ENCODE measurements at regions not wholly inside any gene's neighbourhood (a gene's known extent, or its start where the extent isn't known, plus 50 kb on each side); places are given as distances from the start of the nearest gene placed in this dataset.
"Not testable (repeated sequence)": the region's sequence is repeated elsewhere in the genome, so short reads cannot be mapped to it uniquely, and the experiment has no call there.

DNA sequence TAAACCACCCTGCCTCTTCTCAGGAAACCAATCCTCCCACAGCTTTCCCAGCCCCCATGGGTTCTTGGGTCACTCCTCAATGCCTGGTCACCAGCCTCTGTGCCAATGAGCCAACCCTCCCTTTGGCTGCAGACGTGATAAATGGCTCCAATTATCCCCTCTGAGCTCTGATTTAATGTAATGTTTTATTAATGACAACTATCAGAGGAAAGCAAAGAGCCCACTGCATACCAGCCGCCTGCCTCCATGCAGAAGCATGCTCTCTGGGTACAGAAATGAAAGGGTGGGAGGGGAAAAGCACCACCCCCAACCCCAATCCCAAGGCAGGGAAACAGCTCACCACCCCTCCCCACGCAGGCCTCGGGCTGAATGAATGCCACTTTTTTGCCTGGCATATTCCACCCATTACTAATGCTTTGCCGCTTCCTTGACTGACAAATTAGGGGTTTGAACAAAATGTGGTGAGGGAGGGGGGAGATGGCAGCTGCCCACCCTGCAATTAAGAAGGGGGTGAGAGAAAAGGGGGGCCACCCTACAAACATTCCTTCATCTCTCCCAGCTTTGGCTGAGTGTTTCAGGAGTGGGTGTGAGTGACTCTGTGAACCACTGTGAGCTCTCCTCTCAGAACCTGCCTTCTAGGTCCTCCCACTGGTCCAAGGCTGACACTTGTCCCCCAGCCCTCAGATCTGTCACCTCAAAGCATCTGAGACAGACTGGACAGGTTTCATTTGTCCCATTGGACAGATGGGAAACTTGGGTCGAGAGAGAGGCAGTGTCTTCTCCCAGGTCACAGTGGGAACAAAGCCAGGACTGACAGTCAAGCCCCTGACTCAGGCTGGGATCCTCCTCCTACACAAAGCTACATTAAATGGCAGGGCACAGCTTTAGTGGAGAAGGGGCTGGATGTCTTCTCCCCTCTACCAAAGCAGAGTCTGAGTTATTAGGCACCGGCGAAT lies 161.5 kb downstream of the TMEM132E start:
- DNase-seq (ENCODE audit: low read depth) = no peak

DNA sequence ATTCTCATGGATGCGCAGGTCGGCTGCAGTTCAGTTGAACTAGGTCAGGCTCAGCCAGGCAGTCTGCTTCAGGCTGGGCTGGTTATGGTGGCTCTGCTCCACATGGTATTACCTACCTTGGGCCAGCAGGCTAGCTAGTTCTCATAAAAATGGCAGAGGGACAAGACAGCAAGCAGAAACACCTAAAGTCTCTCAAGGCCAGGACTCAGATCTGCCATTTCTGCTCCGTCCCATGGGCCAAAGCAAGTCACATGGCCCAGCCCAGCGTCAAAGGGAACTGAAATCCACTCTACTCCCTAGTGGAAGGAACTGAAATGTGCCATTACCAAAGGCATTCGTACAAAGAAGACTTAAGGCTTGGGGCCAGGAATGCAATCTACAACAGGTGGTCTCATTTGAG lies 160.0 kb downstream of the TMEM132E start:
- DNase-seq (ENCODE audit: low read depth) = no peak

DNA sequence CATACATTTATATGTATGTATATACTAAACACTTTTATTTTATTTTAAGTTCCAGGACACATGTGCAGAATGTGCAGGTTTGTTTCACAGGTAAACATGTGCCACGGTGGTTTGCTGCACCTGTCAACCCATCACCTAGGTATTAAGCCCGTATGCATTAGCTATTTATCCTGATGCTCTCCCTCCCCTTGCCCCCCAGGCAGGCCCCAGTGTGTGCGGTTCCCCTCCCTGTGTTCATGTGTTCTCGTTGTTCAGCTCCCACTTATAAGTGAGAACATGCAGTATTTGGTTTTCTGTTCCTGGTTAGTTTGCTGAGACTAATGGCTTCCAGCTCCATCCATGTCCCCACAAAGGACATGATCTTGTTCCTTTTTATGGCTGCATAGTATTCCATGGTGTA lies 158.3 kb downstream of the TMEM132E start:
- not testable (repeated sequence) for DNase-seq (ENCODE audit: low read depth)

DNA sequence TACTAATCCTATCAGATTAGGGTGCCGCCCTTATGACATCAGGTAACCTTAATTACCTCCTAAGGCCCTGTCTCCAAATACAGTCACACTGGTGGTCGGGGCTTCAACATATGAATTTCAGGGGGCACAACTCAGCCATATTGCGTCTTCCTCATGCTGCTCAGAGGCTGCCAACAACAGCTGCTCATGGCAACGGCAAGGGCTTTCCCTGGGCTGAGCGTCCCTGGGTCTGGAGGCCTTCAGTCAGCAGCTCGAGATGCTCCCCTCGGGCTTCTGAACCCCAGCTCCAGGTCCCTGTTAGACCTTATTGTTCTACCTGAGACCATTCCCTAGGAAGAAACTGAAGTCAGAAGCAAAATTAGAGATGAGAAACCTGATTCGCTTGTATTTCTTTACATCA lies 157.2 kb downstream of the TMEM132E start:
- no peak for DNase-seq (ENCODE audit: low read depth)

DNA sequence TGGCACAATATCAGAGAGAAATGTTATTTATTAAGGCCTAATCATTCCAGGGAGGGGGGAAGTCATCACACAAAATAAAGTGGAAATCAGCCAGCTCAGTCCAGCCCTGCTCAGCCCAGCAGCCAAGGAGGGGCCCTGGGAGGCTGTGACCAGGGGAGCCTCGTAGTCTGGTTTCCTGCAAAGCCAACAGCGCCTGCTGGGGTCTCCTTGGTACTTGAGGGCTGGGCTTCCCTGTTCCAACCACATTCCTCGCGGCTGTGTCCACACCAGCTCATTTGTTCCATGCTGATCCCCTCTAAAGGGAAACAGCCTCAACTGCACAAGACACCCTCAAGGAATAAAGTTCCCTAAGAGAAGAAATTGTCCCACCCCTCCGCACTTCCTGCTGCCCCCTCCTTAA lies 154.0 kb downstream of the TMEM132E start:
- DNase-seq (ENCODE audit: low read depth) = no peak

DNA sequence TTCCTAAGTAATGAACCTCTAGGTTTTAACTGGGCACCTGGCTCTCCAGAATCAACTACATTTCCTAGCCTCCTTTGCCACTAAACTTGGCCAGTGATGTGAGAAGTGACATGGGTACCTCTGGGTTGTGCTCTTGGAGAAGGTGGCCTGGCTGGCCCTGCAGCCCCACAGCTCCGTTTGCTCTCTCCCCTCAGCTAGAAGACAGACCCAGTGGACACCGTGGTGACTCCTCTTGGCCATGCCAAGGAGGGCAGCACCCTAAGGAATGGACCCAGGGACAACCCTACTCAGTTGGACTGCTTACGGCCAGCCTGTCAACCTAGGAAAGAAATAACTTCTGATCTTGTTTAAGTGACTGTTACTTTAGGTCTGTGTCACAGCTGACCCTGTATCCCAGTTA lies 151.4 kb downstream of the TMEM132E start:
- DNase-seq (ENCODE audit: low read depth) = no peak

DNA sequence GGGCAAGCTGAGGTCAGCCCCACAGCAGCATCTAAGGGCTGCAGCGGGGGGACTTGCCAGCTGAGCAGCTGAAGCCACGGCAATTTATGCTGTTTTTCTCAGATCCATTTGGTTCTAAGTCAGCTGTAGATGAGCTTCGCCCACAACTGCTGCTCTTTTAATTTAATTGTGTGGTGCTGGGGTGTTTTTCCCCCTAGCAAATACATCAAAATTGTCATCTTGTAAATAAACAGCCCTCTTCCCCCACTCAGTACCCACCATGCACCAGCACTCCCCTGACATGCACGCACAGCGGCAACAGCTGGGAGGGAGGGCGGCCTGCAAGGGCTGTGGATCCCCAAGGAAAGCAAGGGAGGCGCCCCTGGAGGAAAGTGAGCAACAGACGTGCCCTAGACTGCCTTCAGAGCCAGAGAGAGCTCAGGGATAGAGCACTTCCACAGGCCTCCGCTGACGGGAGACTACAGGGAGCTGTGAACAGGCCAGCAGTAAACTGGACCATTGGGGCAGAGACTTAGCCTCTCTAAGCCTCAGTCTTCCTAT lies 149.5 kb downstream of the TMEM132E start:
- no peak for DNase-seq (ENCODE audit: low read depth)

DNA sequence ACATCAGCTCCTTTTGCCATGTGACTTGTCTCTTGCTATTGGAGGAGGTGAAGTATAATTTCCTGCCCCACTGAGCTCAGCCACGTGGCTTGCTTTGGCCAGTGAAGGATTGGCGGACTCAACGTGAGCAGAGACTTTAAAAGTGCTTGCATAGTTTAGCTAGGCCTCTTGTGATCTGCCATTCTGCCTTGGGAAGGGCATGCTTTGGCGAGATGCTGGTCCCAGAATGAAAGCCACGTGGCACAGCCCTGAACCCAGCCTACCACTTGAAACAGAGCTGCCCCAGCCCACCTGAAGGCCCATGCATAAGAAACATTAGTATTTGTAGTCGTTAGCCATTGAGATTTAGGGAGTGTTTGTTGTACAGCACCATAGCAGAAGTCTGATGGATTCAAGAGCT lies 148.2 kb downstream of the TMEM132E start:
- DNase-seq (ENCODE audit: low read depth) = no peak

DNA sequence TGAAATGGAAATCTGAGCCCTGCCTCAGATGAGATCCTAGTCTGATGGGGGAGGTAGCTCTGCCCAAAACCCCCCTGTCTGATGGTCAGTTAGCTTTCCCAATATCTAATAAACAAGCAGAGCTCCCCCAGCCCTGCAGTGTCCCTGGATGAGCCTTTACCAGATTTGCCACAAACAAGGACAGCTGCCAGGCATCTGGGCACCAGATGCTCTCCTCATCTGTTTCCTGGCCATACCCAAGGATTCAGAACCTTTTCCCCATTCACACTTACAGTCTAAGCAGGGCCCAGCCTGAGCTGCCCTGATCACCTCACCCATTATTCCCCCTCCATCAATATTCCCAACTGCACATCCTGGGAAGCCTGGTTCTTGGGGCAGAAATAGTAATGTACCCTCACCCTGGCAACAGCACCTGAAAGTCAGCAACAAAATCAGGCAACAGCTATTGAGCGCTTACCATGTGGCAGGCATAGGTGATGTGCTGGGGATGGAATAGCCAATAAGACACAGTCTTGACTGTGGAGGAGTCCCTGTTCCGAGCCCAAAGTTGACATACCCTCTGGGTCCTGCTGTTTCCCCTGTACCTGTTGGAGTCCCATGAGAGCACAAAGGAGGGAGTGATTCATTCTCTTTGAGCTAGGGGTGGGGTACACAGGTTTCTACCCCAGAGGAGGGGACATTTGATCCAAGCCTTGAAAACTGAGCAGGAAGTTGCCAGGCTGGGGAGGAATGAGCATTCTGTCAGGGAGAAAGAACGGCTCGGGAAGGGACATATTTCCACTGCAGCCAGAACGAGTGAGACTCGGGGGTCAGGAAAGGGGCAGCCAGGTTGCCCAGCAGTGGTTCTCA lies 147.4 kb downstream of the TMEM132E start:
- no peak for DNase-seq (ENCODE audit: low read depth)

DNA sequence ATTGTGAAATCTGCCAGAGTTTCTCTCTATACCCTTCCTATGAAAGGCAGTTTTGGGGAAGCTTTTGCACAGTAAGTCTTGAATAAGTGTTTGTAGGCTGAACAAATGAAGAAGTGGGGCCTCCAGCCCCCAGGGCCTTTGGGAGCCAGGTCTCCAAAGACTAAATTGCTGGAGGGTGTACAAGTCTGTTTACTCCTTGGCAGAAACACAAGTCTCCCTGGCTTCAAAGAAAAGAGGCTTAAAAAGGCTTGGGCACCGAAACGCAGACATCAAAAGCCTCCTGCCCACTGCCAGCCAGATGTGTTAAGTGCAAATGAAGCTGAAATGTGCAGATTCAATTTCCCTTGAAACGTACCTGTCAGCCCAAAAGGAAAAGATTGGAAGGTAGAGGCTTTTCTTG lies 146.3 kb downstream of the TMEM132E start:
- no peak for DNase-seq (ENCODE audit: low read depth)

DNA sequence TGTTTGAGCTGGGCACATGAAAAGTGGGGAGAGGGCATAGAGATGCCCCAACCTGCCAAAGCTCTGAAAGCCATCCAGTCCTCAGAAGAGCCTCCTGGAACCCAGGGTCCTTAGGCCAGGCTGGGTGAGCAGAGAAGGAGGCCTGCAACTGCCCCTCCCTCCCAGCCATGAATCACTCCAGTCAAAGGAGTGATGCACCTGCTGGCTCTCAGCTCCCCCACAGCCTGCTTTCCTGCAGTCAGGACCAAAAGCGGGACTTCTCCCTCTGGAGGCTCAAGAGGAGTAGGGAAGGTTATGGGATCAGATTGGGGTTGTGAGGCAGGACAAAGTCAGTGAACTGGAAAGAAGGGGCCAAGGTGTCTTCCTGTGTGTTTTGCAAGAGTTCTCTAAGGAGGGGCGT lies 145.6 kb downstream of the TMEM132E start:
- DNase-seq (ENCODE audit: low read depth) = no peak

DNA sequence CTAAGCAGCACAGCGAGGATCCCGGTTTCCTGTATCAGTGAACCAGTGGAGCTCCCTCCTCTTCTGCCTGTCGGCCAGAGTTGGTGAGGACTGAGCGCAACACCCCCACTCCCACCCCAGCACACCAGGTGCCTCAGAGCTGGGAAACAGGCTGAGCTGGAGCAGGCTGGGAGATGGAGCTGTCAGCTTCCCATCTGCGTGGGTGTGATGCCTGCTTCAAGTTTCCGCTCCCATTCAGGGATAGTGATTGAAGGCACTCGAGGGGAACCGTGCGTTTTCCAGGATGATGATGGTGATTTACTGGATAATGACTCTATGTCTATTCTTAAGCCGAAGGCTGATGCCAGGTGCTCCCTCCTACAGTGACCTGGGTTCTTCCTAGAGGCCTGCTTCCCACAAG lies 144.5 kb downstream of the TMEM132E start:
- no peak for DNase-seq (ENCODE audit: low read depth)

DNA sequence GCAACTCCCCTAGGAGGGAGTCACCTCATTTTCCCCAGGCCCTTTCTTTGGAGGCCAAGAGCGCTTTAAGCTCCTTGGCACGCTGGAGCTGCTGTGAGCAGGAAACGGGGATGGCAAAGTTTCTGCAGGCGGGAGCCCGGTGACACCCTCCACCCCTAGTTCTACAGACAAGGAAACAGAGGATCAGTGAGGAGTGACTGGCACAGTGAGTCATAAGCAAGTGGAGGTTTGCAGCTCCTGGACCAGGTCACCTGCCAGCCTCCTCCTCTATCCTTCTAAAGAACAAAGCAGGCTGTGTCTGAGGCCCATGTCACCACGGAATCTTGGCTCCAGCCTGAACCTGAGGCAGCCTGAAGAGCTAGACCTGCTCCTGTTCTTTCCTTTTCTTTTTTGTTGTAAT lies 141.9 kb downstream of the TMEM132E start:
- DNase-seq (ENCODE audit: low read depth) = no peak

DNA sequence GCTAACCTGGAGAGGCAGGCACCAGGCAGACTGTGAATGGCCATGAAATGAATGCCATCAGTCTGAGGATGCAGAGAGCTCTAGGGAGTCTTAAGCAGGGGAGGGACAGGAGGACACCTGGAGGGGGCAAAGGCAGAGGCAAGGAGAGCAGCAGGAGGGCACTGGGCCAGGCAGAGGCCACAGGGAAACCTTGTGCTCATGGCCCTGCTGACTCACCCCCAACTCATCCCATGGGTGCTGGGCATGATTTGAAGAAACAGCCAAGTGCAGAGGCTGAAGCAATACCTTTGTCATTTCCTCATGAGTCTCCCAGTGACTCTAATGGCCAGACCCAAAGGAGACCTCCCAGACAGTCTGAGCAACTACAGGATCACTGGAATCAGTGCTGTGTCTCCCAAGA lies 141.4 kb downstream of the TMEM132E start:
- DNase-seq (ENCODE audit: low read depth) = peak; percentile 19

DNA sequence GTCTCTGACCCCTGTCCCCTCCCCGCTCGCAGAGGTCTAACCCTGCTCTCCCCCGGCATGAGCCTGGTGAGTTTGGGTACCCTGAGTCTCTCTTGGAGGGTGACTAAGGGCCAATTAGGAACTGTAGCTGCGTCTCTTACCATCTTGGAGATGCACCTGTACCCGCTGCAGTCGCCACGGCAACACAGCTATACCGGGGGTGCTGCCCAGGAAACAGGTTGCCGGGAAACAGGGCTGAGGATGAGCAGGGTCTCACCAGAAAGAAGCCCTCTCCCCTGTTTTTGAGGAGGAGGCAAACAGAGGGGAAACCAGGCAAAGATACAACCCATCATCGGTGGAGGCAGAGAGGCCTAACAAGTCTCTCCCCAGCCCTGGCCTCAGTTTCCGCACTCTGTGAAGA lies 140.2 kb downstream of the TMEM132E start:
- no peak for DNase-seq (ENCODE audit: low read depth)

DNA sequence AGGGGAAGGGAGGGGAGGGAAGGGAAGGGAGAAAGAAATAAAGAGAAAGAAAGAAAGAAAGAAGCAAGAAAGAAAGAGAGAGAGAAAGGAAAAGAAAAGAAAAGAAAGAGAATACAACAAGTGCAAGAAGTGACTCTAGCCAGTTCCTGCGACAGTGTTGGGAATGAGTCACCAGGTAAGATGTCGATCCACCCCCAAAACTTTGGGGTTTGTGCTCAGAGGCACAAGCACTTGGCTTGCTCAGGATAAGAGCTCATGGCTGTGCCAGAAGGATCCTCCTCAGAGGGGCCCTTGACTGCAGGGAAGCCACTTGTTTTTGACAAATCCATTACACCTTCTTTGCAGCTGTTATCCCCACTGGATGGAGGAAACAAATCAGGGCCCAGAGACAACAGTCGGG lies 137.7 kb downstream of the TMEM132E start:
- no peak for DNase-seq (ENCODE audit: low read depth)

DNA sequence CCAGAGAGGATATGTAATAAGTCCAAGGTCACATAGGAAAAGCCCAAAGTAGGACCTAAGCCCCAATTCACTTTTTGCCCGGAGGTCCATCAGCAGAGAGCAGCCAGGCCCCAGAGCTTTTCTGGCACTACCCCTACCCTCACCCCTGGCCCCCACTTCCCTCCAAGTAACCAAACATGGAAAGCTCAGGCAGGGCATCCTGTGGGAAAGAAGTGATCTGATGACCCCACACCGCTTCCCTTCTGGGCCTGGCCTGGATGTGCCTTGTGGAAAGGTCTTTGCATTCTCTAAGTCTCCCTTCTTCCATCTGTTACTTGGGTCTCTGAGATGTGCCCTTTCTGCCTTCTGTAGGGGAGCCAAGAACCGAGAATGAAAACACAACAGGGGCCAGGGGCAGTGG lies 136.9 kb downstream of the TMEM132E start:
- no peak for DNase-seq (ENCODE audit: low read depth)

DNA sequence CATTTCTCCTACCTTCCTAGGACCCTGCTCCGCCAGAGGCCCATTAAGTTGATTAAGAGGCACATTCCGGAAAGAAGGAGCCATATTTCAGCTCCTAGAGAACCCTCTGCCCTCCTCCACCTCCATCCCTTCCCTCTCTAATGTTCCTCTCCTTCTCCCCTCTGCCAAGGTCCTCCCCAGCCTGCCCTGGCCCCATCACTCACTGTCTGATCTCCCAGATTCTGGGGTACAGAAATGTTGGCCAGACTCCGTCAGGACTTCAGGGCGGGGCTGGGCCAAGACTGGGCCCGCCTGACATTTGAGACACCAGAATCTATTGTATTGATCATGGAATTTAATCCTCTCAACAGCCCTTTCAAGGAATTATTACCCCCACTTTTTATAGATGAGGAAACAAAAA lies 136.1 kb downstream of the TMEM132E start:
- no peak for DNase-seq (ENCODE audit: low read depth)

DNA sequence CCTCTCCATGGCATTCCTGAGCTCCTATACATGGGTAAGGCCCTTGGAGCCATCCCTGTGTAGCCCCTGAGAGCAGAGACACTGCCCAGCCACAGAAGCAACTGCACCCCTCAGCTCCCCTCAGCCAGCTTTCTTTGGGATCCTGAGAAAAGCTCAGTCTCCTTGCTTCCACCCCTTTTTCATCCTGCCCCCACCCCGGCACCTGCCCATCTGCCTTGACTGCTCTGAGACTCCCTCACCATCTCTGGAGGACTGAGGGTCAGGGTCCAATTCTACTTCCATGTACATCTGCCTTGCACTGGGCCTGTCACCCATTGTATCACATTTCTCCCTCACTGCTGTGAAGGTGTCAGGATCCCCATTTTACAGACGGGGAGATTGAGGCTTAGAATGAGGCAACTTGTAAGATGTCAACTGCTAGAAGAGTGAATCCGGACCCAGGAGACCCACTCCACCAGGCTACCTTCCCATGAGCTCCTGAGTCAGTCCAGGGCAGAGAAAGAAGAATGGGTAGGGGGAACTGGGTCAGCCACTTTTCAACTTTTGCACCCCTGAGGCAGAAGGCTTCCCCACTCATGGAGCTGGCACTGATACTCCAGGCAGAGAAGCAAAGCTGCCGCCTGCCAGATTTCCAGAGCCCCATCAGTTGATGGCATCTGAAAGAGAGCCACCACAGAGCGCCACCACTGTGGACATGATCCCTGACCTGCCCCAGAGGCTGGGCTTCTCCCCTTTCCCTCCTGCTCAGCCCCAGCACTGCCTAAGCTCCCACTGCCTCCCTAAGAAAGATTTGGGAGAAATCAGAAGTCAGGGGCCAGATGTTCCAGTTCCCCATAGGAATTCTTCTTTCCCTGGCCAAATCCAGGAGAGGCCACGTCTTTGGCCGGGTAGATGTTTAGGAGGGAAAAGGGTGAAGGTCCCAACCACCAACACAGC lies 135.4 kb downstream of the TMEM132E start:
- DNase-seq (ENCODE audit: low read depth) = no peak

DNA sequence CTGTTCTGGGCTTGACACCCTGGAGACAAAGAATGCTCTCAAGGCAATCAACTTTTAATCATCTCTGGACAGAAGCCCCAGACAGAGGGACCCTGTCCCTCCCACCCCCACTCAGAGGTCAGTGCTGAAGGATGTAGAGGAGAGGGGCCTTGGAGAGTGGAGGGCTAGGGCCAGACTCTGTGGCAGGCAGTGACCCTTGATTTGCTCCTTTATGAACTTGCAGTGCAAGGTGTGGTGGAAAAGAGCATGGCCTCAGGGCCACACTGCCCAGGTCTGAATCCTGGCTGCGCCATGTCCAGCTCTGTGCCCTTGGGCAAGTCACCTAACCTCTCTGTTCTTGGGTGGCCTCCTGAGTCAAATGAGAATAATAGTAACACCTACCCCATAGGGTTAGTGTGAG lies 134.3 kb downstream of the TMEM132E start:
- no peak for DNase-seq (ENCODE audit: low read depth)

DNA sequence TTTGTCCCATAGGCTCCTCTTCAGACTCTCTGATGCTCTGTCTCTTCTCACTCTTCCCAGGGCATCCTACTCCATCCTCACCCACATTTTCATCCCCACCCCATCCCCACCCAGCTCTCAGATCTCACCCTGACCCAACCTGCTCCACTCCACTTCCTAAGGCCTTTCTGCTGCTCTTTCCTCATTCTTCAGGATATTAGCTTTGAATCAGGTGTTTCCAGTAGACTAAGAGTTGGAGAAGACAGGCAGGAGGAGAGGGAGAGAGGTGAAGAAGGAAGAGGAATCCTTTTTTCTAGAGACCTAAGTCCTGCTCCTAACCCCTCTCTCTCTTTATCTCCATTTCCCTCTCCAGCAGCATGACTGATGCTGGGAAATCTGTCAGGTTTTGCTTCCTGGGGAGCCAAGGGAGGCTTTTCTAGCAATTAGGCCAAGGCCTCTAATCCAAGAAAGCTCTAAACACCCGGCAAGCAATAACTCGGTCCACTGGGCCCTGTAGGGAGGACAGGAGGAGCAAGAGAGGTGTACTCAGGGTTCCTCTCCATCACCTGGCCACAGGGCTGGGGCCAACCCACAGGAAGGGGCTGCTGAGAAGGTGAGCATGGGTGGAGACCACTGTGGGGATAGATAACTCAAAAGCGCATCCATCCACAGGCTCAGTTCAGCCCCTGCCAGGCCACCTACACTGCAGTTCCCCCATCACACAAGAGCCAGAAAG lies 133.3 kb downstream of the TMEM132E start:
- DNase-seq (ENCODE audit: low read depth) = no peak
